Colonic mucosa (tissue), 4 donors: ENCODE measurements at regions not wholly inside any gene's neighbourhood (a gene's known extent, or its start where the extent isn't known, plus 50 kb on each side); places are given as distances from the start of the nearest gene placed in this dataset.

Experiments used
- DNase-seq: peaks from one replicate; pipeline ENCODE4 v3.0.0-alpha.2; 2020
- H3K27ac ChIP-seq: fragments of 200-600 bp; one replicate; pipeline ENCODE4 v1.8.0; 2021
- H3K27me3 ChIP-seq: fragments of 200-600 bp; one replicate; pipeline ENCODE4 v1.8.0; 2021
- H3K36me3 ChIP-seq: fragments of 200-600 bp; one replicate; pipeline ENCODE4 v1.8.0; 2021
- H3K4me1 ChIP-seq: fragments of 200-600 bp; one replicate; pipeline ENCODE4 v1.8.0; 2021; ENCODE audit warnings: mild to moderate bottlenecking
- H3K4me3 ChIP-seq: fragments of 200-600 bp; one replicate; pipeline ENCODE4 v1.8.0; 2021
- H3K9ac ChIP-seq, 2 donors: one replicate each; pipeline ENCODE4 v1.7.0; 2013; ENCODE audit warnings: control low read depth in 2 of 2, low read depth in 2 of 2, low read length in 2 of 2
- H3K9me3 ChIP-seq: fragments of 200-600 bp; one replicate; pipeline ENCODE4 v1.8.0; 2021
- intact Hi-C: fragments of 100-400 bp; cut with DNase I; formaldehyde crosslinking; loops from one replicate; pipeline ENCODE4 v1.14.1; 2022
- TF ChIP-seq, protein P1 (sequence below): fragments of 200-600 bp; IDR thresholded peaks from one replicate; pipeline ENCODE4 v1.8.0; 2022; ENCODE audit warnings: antibody characterized with exemption, mild to moderate bottlenecking
- donor health status: healthy.
- donor health status: DM: no; HTN: no; CAD: no.
- donor health status: DM: no; HTN: no; CAD: no.

DNA sequence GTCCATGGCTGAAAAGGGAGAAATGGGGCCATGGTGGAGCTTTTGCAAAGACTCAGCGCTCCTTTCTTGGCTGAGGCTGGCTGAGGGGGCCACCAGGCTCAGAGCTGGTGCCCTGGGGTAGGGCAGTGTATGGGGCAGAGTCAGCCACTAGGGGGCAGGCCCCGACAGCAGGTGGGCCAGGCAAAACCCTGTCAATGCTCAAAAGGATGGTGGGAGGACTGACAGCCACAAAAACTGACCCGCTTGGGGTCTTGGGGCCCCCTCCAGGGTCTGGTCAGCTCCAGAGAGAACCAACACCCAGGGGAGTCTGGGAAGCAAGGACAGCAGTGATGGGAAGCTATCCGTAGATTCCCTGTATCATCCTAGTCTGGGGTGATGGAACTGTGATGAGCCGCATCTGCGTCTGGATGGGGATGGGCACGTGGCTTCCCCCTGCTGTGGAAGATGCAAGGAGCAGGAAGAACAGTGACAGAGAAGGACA is 306.9 kb downstream of the DHX35 start:
- Histone ChIP-seq H3K36me3 (no peaks in the 10 kb centered on the region), H3K9me3 (no peaks in the 10 kb centered on the region), H3K27me3 (no peaks in the 10 kb centered on the region), H3K4me3 (no peak overlapping the region), H3K9ac (no peak overlapping the region), H3K27ac (no peak overlapping the region), H3K4me1 (no peaks in the 10 kb centered on the region)
- DNase-seq: peak; percentile 39
- TF ChIP-seq, protein P1, sequence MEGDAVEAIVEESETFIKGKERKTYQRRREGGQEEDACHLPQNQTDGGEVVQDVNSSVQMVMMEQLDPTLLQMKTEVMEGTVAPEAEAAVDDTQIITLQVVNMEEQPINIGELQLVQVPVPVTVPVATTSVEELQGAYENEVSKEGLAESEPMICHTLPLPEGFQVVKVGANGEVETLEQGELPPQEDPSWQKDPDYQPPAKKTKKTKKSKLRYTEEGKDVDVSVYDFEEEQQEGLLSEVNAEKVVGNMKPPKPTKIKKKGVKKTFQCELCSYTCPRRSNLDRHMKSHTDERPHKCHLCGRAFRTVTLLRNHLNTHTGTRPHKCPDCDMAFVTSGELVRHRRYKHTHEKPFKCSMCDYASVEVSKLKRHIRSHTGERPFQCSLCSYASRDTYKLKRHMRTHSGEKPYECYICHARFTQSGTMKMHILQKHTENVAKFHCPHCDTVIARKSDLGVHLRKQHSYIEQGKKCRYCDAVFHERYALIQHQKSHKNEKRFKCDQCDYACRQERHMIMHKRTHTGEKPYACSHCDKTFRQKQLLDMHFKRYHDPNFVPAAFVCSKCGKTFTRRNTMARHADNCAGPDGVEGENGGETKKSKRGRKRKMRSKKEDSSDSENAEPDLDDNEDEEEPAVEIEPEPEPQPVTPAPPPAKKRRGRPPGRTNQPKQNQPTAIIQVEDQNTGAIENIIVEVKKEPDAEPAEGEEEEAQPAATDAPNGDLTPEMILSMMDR: peak; percentile 80
- intact Hi-C loops: loop anchor here (2.0 to 10.0 kb wide), 3 partner anchors 606 to 1696 kb away; no protein-coding TSS in a partner anchor

DNA sequence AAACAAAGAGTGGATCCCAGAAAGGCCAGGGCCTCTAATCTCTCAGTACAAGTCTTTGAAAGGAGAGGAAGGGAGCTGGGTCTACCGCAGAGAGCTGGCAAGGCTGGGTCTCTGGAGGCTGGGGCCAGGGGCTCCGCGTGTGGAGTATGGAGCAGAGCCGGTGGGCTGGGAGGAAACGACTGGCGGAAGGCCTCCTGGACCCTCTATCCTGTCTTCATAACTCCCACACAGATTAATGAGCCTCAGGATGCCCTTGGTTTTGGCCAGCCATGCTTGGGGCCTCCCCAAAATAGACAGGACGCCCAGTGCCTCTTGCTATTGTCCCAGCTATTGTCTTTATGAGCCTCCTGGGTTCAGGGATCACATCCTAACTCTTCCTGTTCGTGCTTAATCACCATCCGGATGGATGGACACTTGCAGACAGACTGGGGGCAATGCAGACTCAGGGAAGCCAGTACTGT is 306.4 kb downstream of the DHX35 start:
- H3K36me3 ChIP-seq: no peaks in the 10 kb centered on the region
- H3K27me3 ChIP-seq: no peaks in the 10 kb centered on the region
- H3K9me3 ChIP-seq: no peaks in the 10 kb centered on the region
- no peaks in the 10 kb centered on the region for H3K4me1 ChIP-seq
- no peak for DNase-seq
- H3K9ac ChIP-seq: no peak overlapping the region
- H3K27ac ChIP-seq: no peak overlapping the region
- intact Hi-C loops: loop anchor here (2.0 to 10.0 kb wide), 3 partner anchors 606 to 1696 kb away; no protein-coding TSS in a partner anchor
- no peak overlapping the region for H3K4me3 ChIP-seq
- TF ChIP-seq, protein P1: no peak

DNA sequence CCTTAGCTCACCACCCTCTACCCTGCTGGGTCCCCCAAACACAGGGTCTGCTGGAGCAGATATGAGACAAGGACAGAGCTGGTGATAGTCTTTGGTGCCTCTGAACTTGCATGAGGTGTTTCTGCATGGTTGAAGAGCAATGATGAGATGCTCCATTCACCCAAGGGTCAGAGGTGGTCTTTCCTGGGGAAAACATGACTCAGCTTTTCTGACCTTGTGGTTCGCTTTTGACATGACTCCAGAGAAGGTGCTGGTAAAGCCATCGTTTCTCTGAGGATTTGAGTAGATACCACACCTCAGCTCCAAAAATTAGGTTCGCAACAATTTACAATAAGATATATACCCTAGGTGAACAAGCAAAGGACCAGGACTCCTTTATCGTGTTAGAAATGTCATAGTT is 304.8 kb downstream of the DHX35 start:
- Histone ChIP-seq H3K9me3 (no peaks in the 10 kb centered on the region), H3K27me3 (no peaks in the 10 kb centered on the region), H3K4me3 (no peak overlapping the region), H3K36me3 (no peaks in the 10 kb centered on the region), H3K4me1 (no peaks in the 10 kb centered on the region), H3K27ac (no peak overlapping the region), H3K9ac (no peak overlapping the region)
- TF ChIP-seq, protein P1: no peak
- intact Hi-C loops: loop anchor here (5.0 to 10.0 kb wide), 2 partner anchors 985 to 1698 kb away; no protein-coding TSS in a partner anchor
- DNase-seq: no peak

DNA sequence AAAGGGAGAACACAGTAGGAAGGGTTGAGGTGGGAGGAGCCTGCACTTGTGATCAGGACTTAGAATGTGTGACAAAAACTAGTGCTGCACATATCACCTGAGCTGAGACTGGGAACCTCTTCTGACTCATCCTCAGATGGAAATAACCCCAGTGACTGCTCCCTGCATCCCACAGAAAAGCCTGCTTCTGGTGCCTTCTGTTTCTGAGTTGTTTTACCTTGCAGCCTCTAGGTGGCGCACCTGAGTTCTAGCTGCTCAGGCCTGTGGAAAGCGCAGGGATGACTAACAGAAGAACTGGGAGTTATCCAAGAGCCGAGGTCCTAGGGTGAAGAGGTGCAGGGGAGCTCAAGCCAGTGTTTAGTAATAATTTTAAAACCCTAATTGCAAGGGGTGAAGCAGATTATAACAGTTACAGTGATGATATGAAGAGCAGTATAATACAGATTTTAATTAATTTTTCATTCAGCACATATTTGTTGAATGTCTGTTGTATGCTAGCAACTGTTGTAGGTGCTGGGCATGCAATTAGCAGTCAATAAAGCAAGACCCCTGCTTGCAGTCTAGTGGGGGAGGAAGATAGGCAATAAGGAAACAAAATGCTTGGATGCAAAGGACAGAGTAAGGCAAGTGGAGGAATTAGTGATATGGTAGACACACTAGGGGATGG is 302.5 kb downstream of the DHX35 start:
- H3K9ac ChIP-seq: no peak overlapping the region
- H3K27me3 ChIP-seq: no peaks in the 10 kb centered on the region
- TF ChIP-seq, protein P1: peak; percentile 75
- no peaks in the 10 kb centered on the region for H3K36me3 ChIP-seq
- no peak overlapping the region for H3K27ac ChIP-seq
- intact Hi-C loops: loop anchor here (5.0 to 10.0 kb wide), 2 partner anchors 988 to 1700 kb away; no protein-coding TSS in a partner anchor
- H3K4me1 ChIP-seq: no peaks in the 10 kb centered on the region
- peak; percentile 35 for DNase-seq
- H3K4me3 ChIP-seq: no peak overlapping the region
- no peaks in the 10 kb centered on the region for H3K9me3 ChIP-seq

DNA sequence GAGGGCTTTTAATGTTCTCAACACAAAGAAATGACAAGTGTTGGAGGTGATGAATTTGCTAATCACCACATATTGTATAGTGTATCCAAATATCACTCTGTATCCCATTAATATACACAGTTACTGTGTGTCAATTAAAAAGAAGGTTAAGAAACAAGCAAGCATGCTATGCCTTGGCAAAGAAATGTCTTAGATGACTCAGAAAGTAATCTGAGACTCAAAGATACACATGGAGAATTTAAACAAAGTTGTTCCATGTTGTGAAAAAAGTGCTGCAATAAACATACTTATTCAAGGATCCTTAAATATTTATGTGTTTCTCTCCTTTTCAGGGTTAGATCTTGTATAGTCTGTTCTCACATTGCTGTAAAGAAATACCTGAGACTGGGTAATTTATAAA is 300.9 kb downstream of the DHX35 start:
- H3K4me3 ChIP-seq: no peak overlapping the region
- intact Hi-C loops: loop anchor here (10.0 kb wide), 1 partner anchor 1702 kb away; no protein-coding TSS in a partner anchor
- H3K9me3 ChIP-seq: no peaks in the 10 kb centered on the region
- DNase-seq: no peak
- no peaks in the 10 kb centered on the region for H3K36me3 ChIP-seq
- no peaks in the 10 kb centered on the region for H3K27me3 ChIP-seq
- TF ChIP-seq, protein P1: no peak
- H3K4me1 ChIP-seq: no peaks in the 10 kb centered on the region
- H3K9ac ChIP-seq: no peak overlapping the region
- H3K27ac ChIP-seq: no peak overlapping the region
